ENCODE measurements at regions not wholly inside any gene's neighbourhood (a gene's known extent, or its start where the extent isn't known, plus 50 kb on each side); places are given as distances from the start of the nearest gene placed in this dataset.

DNA sequence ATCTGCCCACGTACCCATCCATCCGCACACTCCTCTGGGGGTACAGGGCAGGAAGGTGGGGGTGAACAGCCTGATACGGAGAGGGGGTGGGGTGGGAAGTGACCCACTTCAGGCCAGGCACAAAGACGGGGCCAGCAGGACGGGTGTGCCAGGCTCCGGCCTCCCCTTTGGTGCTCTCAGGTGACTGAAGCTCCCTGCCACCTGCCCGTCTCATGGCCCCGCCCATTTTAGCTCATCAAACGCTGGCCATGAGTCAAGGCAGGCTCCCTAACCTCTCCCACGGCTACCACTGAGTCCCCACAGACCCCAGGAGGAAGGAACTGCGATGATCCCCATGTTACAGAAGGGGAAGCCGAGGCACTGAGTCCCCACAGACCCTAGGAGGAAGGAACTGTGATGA lies 109.6 kb downstream of the CRYAA start:
- H3K27ac ChIP-seq, result no peak overlapping the region
- TF ChIP-seq ZFX (IDR thresholded peaks at IDR 0.05), result no peak
- TF ChIP-seq, protein P1, sequence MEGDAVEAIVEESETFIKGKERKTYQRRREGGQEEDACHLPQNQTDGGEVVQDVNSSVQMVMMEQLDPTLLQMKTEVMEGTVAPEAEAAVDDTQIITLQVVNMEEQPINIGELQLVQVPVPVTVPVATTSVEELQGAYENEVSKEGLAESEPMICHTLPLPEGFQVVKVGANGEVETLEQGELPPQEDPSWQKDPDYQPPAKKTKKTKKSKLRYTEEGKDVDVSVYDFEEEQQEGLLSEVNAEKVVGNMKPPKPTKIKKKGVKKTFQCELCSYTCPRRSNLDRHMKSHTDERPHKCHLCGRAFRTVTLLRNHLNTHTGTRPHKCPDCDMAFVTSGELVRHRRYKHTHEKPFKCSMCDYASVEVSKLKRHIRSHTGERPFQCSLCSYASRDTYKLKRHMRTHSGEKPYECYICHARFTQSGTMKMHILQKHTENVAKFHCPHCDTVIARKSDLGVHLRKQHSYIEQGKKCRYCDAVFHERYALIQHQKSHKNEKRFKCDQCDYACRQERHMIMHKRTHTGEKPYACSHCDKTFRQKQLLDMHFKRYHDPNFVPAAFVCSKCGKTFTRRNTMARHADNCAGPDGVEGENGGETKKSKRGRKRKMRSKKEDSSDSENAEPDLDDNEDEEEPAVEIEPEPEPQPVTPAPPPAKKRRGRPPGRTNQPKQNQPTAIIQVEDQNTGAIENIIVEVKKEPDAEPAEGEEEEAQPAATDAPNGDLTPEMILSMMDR (conservative IDR thresholded peaks at IDR 0.05), result no peak

DNA sequence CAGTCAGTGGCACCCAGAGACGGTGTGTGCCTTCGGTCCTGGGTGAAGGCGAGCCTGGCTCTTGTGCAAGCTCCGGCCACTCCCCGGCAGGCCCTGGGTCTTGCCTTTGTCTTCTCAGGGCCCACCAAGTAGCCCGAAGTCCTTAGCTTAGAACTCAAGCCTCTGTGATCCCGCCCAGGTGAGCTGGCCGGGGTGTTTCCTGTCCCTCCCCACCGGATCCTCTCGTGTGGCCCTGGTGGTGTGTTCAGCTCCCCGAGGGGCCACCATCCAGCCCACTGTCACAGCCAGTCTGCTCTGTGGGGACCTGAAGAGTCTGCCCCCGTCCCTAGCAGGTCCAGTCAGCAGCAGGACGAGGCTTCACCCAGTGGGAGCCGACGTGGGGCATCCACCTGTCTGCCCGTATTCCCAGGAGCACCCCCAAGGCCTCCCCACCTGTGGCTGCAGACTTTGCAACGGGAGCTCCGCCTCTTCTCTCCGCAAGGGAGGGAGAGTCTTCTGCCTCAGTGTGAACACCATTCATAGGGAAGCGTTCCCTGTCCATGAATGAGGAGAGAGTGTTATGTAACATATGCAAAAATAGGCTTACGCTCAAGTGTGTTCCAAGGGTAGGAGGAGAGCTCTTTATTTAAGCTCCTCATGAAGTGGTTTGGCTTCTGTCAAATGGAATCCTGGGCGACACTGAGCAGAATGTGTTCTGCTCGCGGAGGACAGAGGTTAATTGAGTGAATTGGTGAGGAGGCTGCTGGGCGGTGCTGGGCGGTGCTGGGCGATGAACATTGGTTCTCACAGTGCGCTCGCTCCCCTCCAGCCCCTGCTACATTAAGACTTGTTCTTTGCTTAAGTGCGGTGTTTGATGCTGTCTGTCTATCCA lies 108.9 kb downstream of the CRYAA start:
- TF ChIP-seq, protein P1 (conservative IDR thresholded peaks at IDR 0.05), result no peak
- TF ChIP-seq ZFX (IDR thresholded peaks at IDR 0.05), result no peak
- H3K27ac ChIP-seq, result no peak overlapping the region

DNA sequence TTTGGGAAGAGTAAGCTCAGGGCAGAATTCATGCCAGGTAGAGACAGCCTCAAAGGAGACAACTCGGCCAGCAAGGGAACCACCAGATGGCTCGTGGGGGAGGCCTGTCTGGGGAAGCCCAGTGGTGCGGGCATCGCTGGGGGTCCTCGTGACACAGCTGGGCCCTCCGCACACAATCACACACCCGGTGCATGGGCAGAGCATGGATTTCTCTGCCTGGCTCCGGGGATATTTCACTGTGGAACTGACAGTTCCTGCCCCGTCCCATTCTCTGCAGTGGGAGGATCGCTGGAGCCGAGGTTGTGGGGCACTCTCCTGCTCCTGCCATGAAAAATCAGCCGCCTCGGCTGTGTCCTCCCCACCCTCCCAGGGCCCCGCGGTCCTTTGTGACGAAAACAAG lies 108.0 kb downstream of the CRYAA start:
- H3K27ac ChIP-seq, result no peak overlapping the region
- TF ChIP-seq ZFX (IDR thresholded peaks at IDR 0.05), result no peak
- TF ChIP-seq, protein P1 (conservative IDR thresholded peaks at IDR 0.05), result no peak

DNA sequence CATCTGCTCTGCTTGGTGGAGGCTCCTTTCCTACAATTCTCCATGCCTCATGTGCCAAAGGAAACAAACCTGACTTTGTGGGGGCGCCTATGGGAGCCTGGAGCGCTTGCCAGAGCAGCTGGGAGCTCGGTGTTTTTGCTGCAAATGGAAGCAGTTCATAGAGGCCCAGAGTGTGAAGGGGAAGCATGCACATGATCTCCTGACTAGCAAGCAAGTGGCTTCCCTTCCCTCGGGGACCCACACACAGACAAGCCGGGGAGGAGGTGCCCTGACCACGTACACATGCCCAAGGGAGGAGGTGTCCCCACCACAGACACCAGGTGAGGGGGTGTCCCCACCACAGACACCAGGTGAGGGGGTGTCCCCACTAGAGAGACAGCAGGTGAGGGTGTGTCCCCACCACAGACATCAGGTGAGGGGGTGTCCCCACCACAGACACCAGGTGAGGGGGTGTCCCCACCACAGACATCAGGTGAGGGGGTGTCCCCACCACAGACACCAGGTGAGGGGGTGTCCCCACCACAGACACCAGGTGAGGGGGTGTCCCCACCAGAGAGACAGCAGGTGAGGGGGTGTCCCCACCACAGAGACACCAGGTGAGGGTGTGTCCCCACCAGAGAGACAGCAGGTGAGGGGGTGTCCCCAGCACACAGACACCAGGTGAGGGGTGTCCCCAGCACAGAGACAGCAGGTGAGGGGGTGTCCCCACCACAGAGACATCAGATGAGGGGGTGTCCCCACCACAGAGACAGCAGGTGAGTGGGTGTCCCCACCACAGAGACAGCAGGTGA lies 106.8 kb downstream of the CRYAA start:
- no peak overlapping the region for H3K27ac ChIP-seq
- TF ChIP-seq, protein P1 (conservative IDR thresholded peaks at IDR 0.05), result no peak
- no peak for TF ChIP-seq ZFX (IDR thresholded peaks at IDR 0.05)

DNA sequence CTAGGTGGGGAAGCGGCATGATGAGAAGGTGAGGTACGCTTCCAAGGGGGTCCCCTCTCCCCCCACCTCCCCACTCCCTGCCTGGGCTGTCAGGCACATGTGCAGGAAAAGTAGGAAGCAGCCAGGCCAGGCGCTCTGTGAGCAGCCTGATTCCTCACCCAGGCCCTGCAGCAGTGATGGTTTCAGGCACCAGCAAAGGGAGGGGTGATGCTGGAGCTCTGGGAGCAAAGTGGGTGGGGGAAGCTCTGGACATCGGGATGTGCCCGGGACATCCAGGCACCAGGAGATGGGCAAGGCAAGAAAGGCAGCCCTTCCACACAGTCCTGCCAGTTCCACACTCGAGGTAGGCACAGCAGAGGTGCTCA lies 106.1 kb downstream of the CRYAA start:
- H3K27ac ChIP-seq, result no peak overlapping the region
- no peak for TF ChIP-seq ZFX (IDR thresholded peaks at IDR 0.05)
- TF ChIP-seq, protein P1 (conservative IDR thresholded peaks at IDR 0.05), result no peak

DNA sequence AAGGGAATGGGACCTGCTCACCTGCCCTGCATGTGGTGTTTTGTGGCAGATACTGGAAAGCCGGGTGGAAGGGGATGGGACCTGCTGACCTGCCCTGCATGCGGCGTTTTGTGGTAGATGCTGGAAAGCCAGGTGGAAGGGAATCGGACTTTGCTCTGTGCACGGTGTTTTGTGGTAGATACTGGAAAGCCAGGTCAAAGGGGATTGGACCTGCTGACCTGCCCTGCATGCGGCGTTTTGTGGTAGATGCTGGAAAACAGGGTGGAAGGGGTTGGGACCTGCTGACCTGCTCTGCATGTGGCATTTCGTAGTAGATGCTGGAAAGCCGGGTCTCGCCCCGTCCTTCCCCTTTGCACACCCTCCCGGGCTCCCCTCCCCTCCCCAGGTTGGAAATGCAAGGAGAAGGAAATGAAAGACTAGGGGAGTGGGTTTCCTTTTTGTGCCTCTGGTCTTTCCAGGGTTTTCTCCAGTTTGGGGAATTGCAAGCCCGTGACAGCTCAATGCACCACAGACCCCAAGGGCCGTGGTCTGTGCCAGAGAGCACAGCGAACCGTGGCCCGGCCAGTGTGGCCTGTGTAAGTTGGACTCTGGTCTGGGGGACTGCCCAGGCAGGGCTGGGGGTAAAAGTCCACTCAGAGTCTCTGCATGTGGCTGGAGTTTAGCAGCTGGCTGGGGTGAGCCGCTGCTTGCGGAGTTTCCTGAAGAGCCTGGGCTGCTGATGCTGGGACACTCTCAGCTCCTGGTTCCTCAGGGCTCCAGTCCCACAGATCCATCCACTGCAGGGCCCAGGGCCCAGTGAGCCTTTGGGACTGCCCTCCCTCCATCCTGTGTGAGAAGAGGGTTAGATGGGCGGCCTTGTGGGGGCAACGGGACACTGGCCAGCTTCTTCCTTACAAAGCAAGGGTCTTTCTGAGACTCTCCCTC lies 105.5 kb downstream of the CRYAA start:
- no peak for TF ChIP-seq ZFX (IDR thresholded peaks at IDR 0.05)
- H3K27ac ChIP-seq, result no peak overlapping the region

DNA sequence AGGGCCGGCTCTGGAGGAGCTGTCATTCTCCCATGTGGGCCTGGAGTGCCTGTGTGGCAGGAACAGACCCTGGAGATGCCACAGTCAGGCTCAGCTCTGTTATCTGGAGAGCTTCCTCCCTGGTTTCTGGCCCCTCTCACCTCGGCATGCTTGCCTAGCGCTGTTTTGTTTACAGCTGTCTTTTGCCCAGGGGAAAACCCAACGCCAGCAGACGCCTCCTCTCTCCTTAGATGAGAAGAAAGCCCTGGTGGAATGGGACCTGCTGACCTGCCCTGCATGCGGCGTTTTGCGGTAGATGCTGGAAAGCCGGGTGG lies 104.9 kb downstream of the CRYAA start:
- TF ChIP-seq ZFX (IDR thresholded peaks at IDR 0.05), result no peak
- TF ChIP-seq, protein P1 (conservative IDR thresholded peaks at IDR 0.05), result no peak
- no peak overlapping the region for H3K27ac ChIP-seq

Measured in C4-2B (cell line).